22Rv1 (cell line): ENCODE measurements at regions not wholly inside any gene's neighbourhood (a gene's known extent, or its start where the extent isn't known, plus 50 kb on each side); places are given as distances from the start of the nearest gene placed in this dataset.

ENCODE experiments used
- CTCF ChIP-seq: fragments of 450-650 bp; IDR thresholded peaks from 2 replicates; pipeline ENCODE4 v1.5.1; 2017; ENCODE audit warnings: mild to moderate bottlenecking
- ZFX ChIP-seq: fragments of 450-650 bp; IDR thresholded peaks from 2 replicates; pipeline ENCODE4 v1.6.1; 2017; ENCODE audit warnings: antibody characterized with exemption, borderline replicate concordance

DNA sequence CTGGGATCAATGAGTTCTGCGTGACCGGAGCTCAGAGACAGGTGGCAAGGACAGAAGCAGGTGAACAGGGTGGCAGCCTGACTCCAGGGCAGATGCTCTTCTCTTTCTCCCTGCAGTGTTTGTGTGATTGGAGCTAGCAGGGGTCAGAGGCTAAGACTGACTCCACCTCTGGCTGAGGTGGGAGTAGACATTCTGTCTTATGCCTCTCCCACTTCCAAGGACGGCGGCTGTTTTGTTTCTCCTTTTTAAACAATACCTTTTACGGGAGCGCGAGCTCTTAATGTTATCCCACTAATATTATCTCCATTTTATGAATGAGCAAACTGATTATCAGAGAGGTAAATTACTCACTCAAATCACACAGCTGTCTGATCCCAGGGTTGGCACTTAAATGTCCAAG, 323.7 kb downstream of the MIAT start:
- TF ChIP-seq CTCF (no peak), ZFX (no peak)
